ENCODE measurements at regions not wholly inside any gene's neighbourhood (a gene's known extent, or its start where the extent isn't known, plus 50 kb on each side); places are given as distances from the start of the nearest gene placed in this dataset.

GRCh38 chr10:23514321-23514720 is 75.4 kb downstream of the OTUD1 start:
- TF ChIP-seq ZBTB4 (CRISPR knock-in tag; IDR thresholded peaks at IDR 0.05) (no peak), CTCF (IDR thresholded peaks at IDR 0.05 in 2 of 3, conservative IDR thresholded peaks at IDR 0.05 in 1 of 3; ENCODE audit: control insufficient read depth in 2 of 3, extremely low read depth in 1 of 3, insufficient read depth in 1 of 3, low read depth in 3 of 3, low read length in 3 of 3) (no peak), REST (IDR thresholded peaks at IDR 0.05; ENCODE audit: low read depth, low read length) (no peak), NRF1 (conservative IDR thresholded peaks at IDR 0.05; ENCODE audit: low read depth, low read length) (no peak), POLR2A (IDR thresholded peaks at IDR 0.05; ENCODE audit: low read depth, low read length) (no peak), ZBED1 (IDR thresholded peaks at IDR 0.05; ENCODE audit: borderline replicate concordance) (no peak), MYC (IDR thresholded peaks at IDR 0.05; ENCODE audit: insufficient read depth, insufficient read length, insufficient replicate concordance, low read length, severe bottlenecking) (no peak)

Data from GM12878 (cell line).